ENCODE measurements at regions not wholly inside any gene's neighbourhood (a gene's known extent, or its start where the extent isn't known, plus 50 kb on each side); places are given as distances from the start of the nearest gene placed in this dataset.

GRCh38 chr16:80369138-80369958, 171.4 kb upstream of the DYNLRB2 start:
- in situ Hi-C loops (cut with MboI; ENCODE audit: low pct_unique_long_range_greater_than_20kb, low sequenced_read_pairs) = no loop called here
- peak; percentile 23 for DNase-seq

DNA sequence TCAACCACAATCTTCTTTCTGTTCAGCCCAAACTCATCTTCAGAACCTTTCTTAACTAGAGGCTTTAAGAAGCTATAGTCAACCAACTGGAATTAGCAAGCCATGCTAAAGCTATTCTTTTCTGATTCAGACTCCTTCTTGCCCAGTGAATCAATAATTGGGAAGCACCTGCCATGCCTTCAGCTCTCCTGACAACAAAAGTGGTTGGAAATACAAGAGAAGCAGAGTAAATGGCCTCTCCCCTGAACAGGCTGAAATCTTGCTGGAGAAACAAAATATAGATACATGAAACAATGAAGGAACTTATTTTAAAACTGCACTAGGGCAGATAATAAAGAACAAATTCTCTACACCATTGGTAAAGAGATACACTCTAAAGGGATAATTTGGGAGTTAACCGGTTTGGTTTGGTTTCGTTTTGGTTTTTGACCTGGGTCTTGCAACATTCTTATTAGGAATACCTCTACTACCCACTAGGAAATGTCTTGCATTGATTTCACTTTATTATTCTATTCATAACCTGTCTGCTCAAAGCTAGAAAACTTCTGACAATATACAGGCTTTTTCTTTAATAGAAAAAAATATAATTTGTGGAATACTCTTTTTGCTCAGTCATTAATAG, 173.6 kb upstream of the DYNLRB2 start:
- DNase-seq = no peak
- in situ Hi-C loops (cut with MboI; ENCODE audit: low pct_unique_long_range_greater_than_20kb, low sequenced_read_pairs) = no loop called here

- DNase-seq = no peak
- in situ Hi-C loops (cut with MboI; ENCODE audit: low pct_unique_long_range_greater_than_20kb, low sequenced_read_pairs) = no loop called here
These were observed 174.8 kb upstream of the DYNLRB2 start for GRCh38 chr16:80366023-80366422.

DNA sequence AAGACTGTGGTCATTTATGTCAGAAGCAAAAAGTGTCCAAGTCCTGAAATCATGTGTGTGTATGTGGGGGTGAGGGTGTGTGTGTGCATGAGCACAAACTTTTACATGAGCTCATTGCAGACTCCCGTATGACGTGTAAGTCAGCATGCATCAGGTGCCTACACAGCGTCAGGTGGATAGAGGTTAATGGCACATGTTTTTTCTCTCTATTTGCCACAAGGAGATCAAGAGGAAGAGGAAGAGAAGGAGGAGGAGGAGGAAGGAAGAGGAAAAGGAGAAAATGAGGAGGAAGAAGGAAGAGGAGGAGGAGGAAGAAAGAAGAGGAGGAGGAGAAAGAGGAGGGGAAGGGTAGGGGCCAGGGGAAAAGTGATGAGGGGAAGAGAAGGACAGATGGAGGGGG, 178.0 kb upstream of the DYNLRB2 start:
- in situ Hi-C loops (cut with MboI; ENCODE audit: low pct_unique_long_range_greater_than_20kb, low sequenced_read_pairs) = no loop called here
- no peak for DNase-seq

DNA sequence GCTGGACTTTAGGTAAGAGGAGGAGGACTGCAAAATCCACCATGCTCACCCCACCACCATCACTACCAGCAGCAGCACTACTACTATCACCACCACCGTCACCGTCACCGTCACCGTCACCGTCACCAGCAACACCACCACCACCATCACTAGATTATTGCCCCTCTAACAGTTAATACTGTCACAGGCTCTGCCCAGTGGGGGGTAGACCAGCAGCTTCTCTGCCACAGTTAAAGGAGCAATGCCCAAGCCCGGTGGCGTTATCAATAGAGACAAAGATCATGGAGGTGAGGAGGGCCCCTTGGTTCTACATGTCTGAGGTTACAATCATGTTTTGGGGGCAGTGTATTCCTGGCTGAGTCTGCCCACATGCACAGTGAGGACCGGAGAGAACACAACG, 184.4 kb upstream of the DYNLRB2 start:
- DNase-seq = no peak
- in situ Hi-C loops (cut with MboI; ENCODE audit: low pct_unique_long_range_greater_than_20kb, low sequenced_read_pairs) = no loop called here

DNA sequence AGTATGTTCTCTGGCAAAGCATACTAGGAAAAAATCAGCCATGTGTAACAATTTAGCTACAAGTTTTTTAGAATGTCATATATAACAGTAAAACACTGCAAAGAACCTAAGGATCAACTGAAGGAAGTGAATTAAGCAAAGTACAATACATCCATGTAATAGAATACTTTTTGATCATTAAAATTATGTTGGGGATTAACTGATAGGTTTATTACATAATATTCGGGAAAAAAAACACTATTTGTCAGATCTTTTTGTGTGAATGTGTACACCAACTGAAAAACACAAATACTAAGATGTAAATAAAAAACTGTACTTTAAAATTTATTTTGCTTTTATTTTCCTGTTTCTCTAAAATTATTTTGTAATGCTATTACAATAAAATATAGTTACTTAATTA, 185.5 kb upstream of the DYNLRB2 start:
- in situ Hi-C loops (cut with MboI; ENCODE audit: low pct_unique_long_range_greater_than_20kb, low sequenced_read_pairs) = no loop called here
- DNase-seq = no peak

- in situ Hi-C loops (cut with MboI; ENCODE audit: low pct_unique_long_range_greater_than_20kb, low sequenced_read_pairs) = no loop called here
- DNase-seq = no peak
These were observed 190.7 kb upstream of the DYNLRB2 start for GRCh38 chr16:80350061-80350460.

GRCh38 chr16:80347900-80348299, 192.9 kb upstream of the DYNLRB2 start:
- DNase-seq = no peak
- in situ Hi-C loops (cut with MboI; ENCODE audit: low pct_unique_long_range_greater_than_20kb, low sequenced_read_pairs) = no loop called here

DNA sequence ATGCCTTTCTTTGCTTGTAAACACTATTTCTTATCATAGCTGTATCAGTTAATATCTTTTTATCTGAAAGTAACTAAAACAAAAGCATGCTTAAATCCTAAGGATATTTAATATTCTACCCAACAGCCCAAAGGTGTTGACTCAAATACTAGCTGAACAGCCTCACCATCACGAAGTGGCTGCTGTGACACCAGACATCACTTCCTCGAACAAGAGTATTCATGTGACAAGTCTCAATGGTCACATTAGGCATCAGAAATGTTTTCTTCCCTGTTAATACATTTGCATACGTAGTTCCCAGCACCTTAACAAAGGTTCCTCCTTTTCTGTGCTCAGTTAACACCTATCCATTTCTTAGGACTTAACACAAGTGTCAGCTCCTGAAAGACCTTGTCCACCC, 193.8 kb upstream of the DYNLRB2 start:
- no peak for DNase-seq
- in situ Hi-C loops (cut with MboI; ENCODE audit: low pct_unique_long_range_greater_than_20kb, low sequenced_read_pairs) = no loop called here

- in situ Hi-C loops (cut with MboI; ENCODE audit: low pct_unique_long_range_greater_than_20kb, low sequenced_read_pairs) = no loop called here
- DNase-seq = no peak
These were observed 194.6 kb upstream of the DYNLRB2 start for GRCh38 chr16:80346111-80346632.

- in situ Hi-C loops (cut with MboI; ENCODE audit: low pct_unique_long_range_greater_than_20kb, low sequenced_read_pairs) = no loop called here
- no peak for DNase-seq
These were observed 195.1 kb upstream of the DYNLRB2 start for GRCh38 chr16:80345701-80346100.

- in situ Hi-C loops (cut with MboI; ENCODE audit: low pct_unique_long_range_greater_than_20kb, low sequenced_read_pairs) = no loop called here
These were observed 196.2 kb upstream of the DYNLRB2 start for GRCh38 chr16:80344570-80344969.

GRCh38 chr16:80341263-80341662, 199.5 kb upstream of the DYNLRB2 start:
- no peak for DNase-seq
- in situ Hi-C loops (cut with MboI; ENCODE audit: low pct_unique_long_range_greater_than_20kb, low sequenced_read_pairs) = no loop called here

More at GRCh38 chr16:80344570-80344969, 196.2 kb upstream of the DYNLRB2 start:
- DNase-seq = no peak

- no peak for DNase-seq
- in situ Hi-C loops (cut with MboI; ENCODE audit: low pct_unique_long_range_greater_than_20kb, low sequenced_read_pairs) = no loop called here
These were observed 203.0 kb upstream of the DYNLRB2 start for GRCh38 chr16:80337786-80338185.

DNA sequence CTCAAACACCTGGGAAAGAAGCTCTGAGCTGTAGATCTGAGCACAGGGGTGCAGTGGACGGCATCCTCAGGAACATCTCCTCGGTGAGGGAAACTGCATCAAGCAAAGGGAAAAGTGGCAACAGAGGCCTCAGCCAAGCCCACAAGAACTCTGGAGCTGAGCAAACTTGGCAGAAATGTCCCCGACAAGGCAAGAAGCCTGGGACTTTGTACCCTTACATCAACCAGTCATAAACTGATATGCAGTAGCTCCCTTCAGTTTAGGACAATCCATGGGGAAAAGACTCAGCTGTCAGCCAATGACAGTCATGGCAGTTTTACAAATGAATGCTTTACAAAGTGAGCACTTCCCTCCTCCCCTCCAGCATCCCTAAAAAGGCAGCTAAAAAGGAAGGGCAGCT, 210.0 kb upstream of the DYNLRB2 start:
- in situ Hi-C loops (cut with MboI; ENCODE audit: low pct_unique_long_range_greater_than_20kb, low sequenced_read_pairs) = no loop called here
- DNase-seq = no peak

DNA sequence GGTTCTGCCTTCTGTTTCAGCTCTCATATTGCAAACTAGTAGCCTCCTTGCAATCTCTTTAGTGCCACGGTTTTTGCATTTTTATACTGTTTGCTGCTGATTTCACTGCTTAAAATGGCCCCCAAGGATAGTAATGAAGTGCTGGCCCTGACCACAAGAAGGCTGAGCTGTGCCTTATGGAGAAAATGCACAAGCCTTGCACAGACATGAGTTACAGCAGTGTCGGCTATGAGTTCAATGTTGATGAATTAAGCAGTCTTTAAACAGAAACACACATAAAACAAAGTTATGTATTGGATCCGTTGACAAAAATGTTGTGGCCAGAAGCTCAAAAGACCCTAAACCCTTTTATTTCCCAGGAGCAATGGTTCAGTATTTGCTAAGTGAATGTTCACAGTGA, 210.6 kb upstream of the DYNLRB2 start:
- in situ Hi-C loops (cut with MboI; ENCODE audit: low pct_unique_long_range_greater_than_20kb, low sequenced_read_pairs) = no loop called here
- no peak for DNase-seq

DNA sequence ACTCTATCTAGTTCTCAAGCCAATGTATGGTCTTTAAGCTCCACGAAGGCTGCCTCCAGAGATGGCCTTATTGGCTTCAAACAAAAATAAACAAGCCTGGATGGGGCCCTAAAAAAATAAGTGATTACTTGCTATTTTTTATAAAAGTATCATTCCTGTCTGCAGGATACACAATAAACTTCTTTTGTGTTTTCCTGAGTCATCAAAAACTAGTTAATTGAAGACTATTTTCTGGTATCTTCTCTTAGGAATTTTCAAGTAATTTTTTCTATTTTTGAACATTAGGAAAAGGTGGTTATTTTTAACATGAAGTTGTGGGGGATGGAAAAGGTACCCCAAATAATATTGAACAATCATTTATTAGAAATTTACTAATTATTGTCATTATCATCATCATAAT, 213.1 kb upstream of the DYNLRB2 start:
- no peak for DNase-seq
- in situ Hi-C loops (cut with MboI; ENCODE audit: low pct_unique_long_range_greater_than_20kb, low sequenced_read_pairs) = no loop called here

DNA sequence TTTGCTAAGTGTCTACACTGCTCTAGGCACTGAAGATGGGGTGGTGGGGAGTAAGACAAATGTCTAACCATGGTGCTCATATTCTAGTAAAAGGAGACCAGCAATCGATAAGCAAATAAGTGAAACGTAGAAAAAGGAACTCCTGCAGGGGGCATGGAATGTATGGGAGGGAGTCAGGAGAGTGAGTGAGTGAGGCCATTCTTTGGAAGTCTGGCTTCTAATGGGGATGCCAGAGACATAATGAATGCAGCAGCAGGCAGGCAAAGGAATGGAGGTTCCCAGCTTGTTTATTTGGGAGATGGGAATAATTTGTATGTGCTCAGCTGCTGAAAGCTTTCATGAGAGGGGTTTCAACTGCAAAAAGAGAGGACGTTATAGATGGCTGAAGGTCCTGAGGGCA, 216.4 kb upstream of the DYNLRB2 start:
- in situ Hi-C loops (cut with MboI; ENCODE audit: low pct_unique_long_range_greater_than_20kb, low sequenced_read_pairs) = no loop called here
- no peak for DNase-seq

- no peak for DNase-seq
- in situ Hi-C loops (cut with MboI; ENCODE audit: low pct_unique_long_range_greater_than_20kb, low sequenced_read_pairs) = no loop called here
These were observed 217.0 kb upstream of the DYNLRB2 start for GRCh38 chr16:80323808-80324195.

GRCh38 chr16:80323187-80323807, 217.5 kb upstream of the DYNLRB2 start:
- DNase-seq = no peak
- in situ Hi-C loops (cut with MboI; ENCODE audit: low pct_unique_long_range_greater_than_20kb, low sequenced_read_pairs) = no loop called here
